H1 (cell line): ENCODE measurements at regions not wholly inside any gene's neighbourhood (a gene's known extent, or its start where the extent isn't known, plus 50 kb on each side); places are given as distances from the start of the nearest gene placed in this dataset.

Experiments
- CTCF ChIA-PET: fragments of 300-600 bp; sonication (Branson Sonifier 250); formaldehyde crosslinking; loops from one replicate; lab custom pipeline; 2021; ENCODE audit not compliant: partially characterized antibody; lab: Charles Lee
- POLR2A ChIA-PET: fragments of 300-600 bp; sonication (Branson Sonifier 250); formaldehyde crosslinking; loops from one replicate; lab custom pipeline; 2021; ENCODE audit warnings: inconsistent platforms; ENCODE audit not compliant: partially characterized antibody; lab: Charles Lee
- DNase-seq, 2 experiments: peaks; one replicate each; pipeline versions ENCODE4 v3.0.0 to v3.0.0-alpha.2; 2010 to 2022; ENCODE audit warnings: low spot score in 2 of 2, low read depth in 1 of 2, mixed read lengths in 1 of 2
- FAIRE-seq: peaks from 2 replicates; lab custom pipeline; 2011; peaks lifted over from hg19 to GRCh38; lab: Jason Lieb, UNC
- H2AFZ ChIP-seq: 2 replicates; pipeline ENCODE4 v1.8.1; 2012; ENCODE audit warnings: low read length, inconsistent platforms
- H2AK5ac ChIP-seq: 2 replicates; pipeline ENCODE4 v1.6.1; 2013; ENCODE audit warnings: low read depth, low read length
- H2BK120ac ChIP-seq: replicated peaks from 2 replicates; pipeline ENCODE3; 2013; ENCODE audit warnings: low read depth, low read length, inconsistent platforms
- H2BK12ac ChIP-seq: 2 replicates; pipeline ENCODE4 v1.6.1; 2013; ENCODE audit warnings: low read depth, low read length
- H2BK15ac ChIP-seq: 2 replicates; pipeline ENCODE4 v1.6.1; 2013; ENCODE audit warnings: low read length
- H2BK20ac ChIP-seq: 2 replicates; pipeline ENCODE4 v1.6.1; 2013; ENCODE audit warnings: low read length
- H2BK5ac ChIP-seq: 2 replicates; pipeline ENCODE4 v1.6.1; 2013; ENCODE audit warnings: low read depth, low read length
- H3K14ac ChIP-seq: 2 replicates; pipeline ENCODE4 v1.6.1; 2013; ENCODE audit warnings: inconsistent platforms; ENCODE audit not compliant: insufficient read length
- H3K18ac ChIP-seq: 2 replicates; pipeline ENCODE4 v1.6.1; 2013; ENCODE audit warnings: low read length; ENCODE audit errors: extremely low read depth
- H3K23ac ChIP-seq: 2 replicates; pipeline ENCODE4 v1.6.1; 2013; ENCODE audit warnings: inconsistent platforms; ENCODE audit not compliant: insufficient read length
- H3K23me2 ChIP-seq: 2 replicates; pipeline ENCODE4 v1.6.1; 2013; ENCODE audit warnings: low read depth, low read length
- H3K27ac ChIP-seq: 2 replicates; pipeline ENCODE4 v1.6.1; 2011; ENCODE audit warnings: low read depth, low read length, inconsistent platforms
- H3K27me3 ChIP-seq, 4 experiments: replicated peaks in 1 of 4; 1 replicate in 1 of 4; 2 replicates in 3 of 4; pipeline versions ENCODE4 v1.6.1 to v1.8.1; 2011 to 2013; ENCODE audit warnings: low read length in 3 of 4, mild to moderate bottlenecking in 3 of 4, inconsistent platforms in 2 of 4, mixed read lengths in 2 of 4, moderate library complexity in 1 of 4; ENCODE audit not compliant: control insufficient read depth in 3 of 4, insufficient read depth in 3 of 4; ENCODE audit errors: extremely low read depth in 1 of 4
- H3K36me3 ChIP-seq, 4 experiments: 2 replicates each; pipeline versions ENCODE4 v1.6.1 to v1.8.1; 2011 to 2013; ENCODE audit warnings: mild to moderate bottlenecking in 4 of 4, low read length in 3 of 4, moderate library complexity in 2 of 4, control low read depth in 1 of 4, inconsistent platforms in 1 of 4; ENCODE audit not compliant: insufficient read depth in 4 of 4, control insufficient read depth in 2 of 4
- H3K4ac ChIP-seq: replicated peaks from 2 replicates; pipeline ENCODE3; 2013; ENCODE audit warnings: low read length, low read depth, mixed read lengths, inconsistent platforms; ENCODE audit not compliant: insufficient read length
- H3K4me1 ChIP-seq, 4 experiments: replicated peaks in 1 of 4; 1 replicate in 1 of 4; 2 replicates in 3 of 4; pipeline versions ENCODE4 v1.6.1 to v1.8.1; 2011 to 2013; ENCODE audit warnings: low read length in 3 of 4, inconsistent platforms in 2 of 4, mixed read lengths in 1 of 4; ENCODE audit not compliant: insufficient read depth in 4 of 4, control insufficient read depth in 3 of 4
- H3K4me2 ChIP-seq, 2 experiments: 2 replicates each; pipeline versions ENCODE4 v1.6.1 to v1.8.1; 2011 to 2013; ENCODE audit warnings: low read depth in 2 of 2, low read length in 2 of 2, control low read depth in 1 of 2, inconsistent platforms in 1 of 2, mild to moderate bottlenecking in 1 of 2; ENCODE audit not compliant: insufficient read depth in 1 of 2
- H3K4me3 ChIP-seq, 4 experiments: fragments of 200-600, 300-600 bp in 1 of 4; sonication (generic), shearing (Covaris generic), sonication (Bioruptor Twin) in 1 of 4; 2 replicates each; pipeline versions ENCODE4 v1.5.1 to v1.8.1; 2011 to 2016; ENCODE audit warnings: low read length in 4 of 4, low read depth in 3 of 4, control low read depth in 2 of 4, inconsistent platforms in 2 of 4, mild to moderate bottlenecking in 2 of 4, mixed read lengths in 1 of 4, moderate library complexity in 1 of 4; ENCODE audit not compliant: insufficient read depth in 2 of 4; ENCODE audit errors: extremely low read depth in 1 of 4
- H3K56ac ChIP-seq: replicated peaks from 2 replicates; pipeline ENCODE3; 2013; ENCODE audit warnings: low read depth, mild to moderate bottlenecking, mixed read lengths, low read length, inconsistent platforms; ENCODE audit not compliant: insufficient read length
- H3K79me1 ChIP-seq: 2 replicates; pipeline ENCODE4 v1.6.1; 2013; ENCODE audit warnings: low read depth, low read length, control low read depth
- H3K79me2 ChIP-seq, 2 experiments: 2 replicates each; pipeline versions ENCODE4 v1.6.1 to v1.8.1; 2012 to 2013; ENCODE audit warnings: low read length in 2 of 2, mild to moderate bottlenecking in 2 of 2, inconsistent platforms in 1 of 2; ENCODE audit not compliant: insufficient read depth in 2 of 2, control insufficient read depth in 1 of 2
- H3K9ac ChIP-seq, 4 experiments: replicated peaks in 1 of 4; 1 replicate in 1 of 4; 2 replicates in 3 of 4; pipeline versions ENCODE4 v1.6.1 to v1.8.1; 2011 to 2013; ENCODE audit warnings: low read depth in 3 of 4, low read length in 3 of 4, control low read depth in 2 of 4, mild to moderate bottlenecking in 2 of 4, moderate library complexity in 2 of 4, inconsistent platforms in 1 of 4; ENCODE audit errors: extremely low read depth in 1 of 4
- H3K9me3 ChIP-seq, 2 experiments: 2 replicates each; pipeline versions ENCODE4 v1.6.1 to v1.8.1; 2012 to 2013; ENCODE audit warnings: mild to moderate bottlenecking in 2 of 2, moderate library complexity in 2 of 2, control low read depth in 1 of 2, inconsistent platforms in 1 of 2, low read depth in 1 of 2, low read length in 1 of 2, mixed read lengths in 1 of 2; ENCODE audit not compliant: insufficient read depth in 2 of 2
- H4K20me1 ChIP-seq, 2 experiments: replicated peaks in 1 of 2; 2 replicates each; pipeline versions ENCODE3 to v1.8.1; 2011 to 2013; ENCODE audit warnings: inconsistent platforms in 2 of 2, low read length in 2 of 2, mild to moderate bottlenecking in 1 of 2; ENCODE audit not compliant: insufficient read depth in 2 of 2, control insufficient read depth in 1 of 2
- H4K5ac ChIP-seq: 2 replicates; pipeline ENCODE4 v1.6.1; 2013; ENCODE audit warnings: low read length, low read depth, mixed read lengths, inconsistent platforms; ENCODE audit not compliant: insufficient read length
- H4K8ac ChIP-seq: 2 replicates; pipeline ENCODE4 v1.8.0; 2013; ENCODE audit warnings: mild to moderate bottlenecking, moderate library complexity, low read length, inconsistent platforms; ENCODE audit not compliant: insufficient read depth; ENCODE audit errors: extremely low read depth
- H4K91ac ChIP-seq: replicated peaks from 2 replicates; pipeline ENCODE3; 2013; ENCODE audit warnings: low read length, mixed read lengths, inconsistent platforms; ENCODE audit not compliant: insufficient read length
- ASH2L ChIP-seq: fragments of 200-600, 300-600 bp; sonication (generic); IDR thresholded peaks from one replicate; pipeline ENCODE4 v1.7.1; 2017; ENCODE audit warnings: low read length
- CREB1 ChIP-seq: IDR thresholded peaks from 2 replicates; pipeline ENCODE4 v1.6.1; 2012; ENCODE audit warnings: inconsistent platforms
- CTCF ChIP-seq, 3 experiments: IDR thresholded peaks; 1 replicate in 2 of 3; 2 replicates in 1 of 3; pipeline versions ENCODE4 v1.5.1 to v1.6.1; 2011; ENCODE audit warnings: low read length in 3 of 3, mild to moderate bottlenecking in 3 of 3, inconsistent platforms in 2 of 3, low read depth in 1 of 3, moderate library complexity in 1 of 3; ENCODE audit not compliant: insufficient read depth in 1 of 3; ENCODE audit errors: control extremely low read depth in 1 of 3
- FOSL1 ChIP-seq: IDR thresholded peaks from 2 replicates; pipeline ENCODE4 v1.6.1; 2011; ENCODE audit warnings: mild to moderate bottlenecking, low read depth, low read length, moderate library complexity; ENCODE audit not compliant: insufficient read depth
- GTF2F1 ChIP-seq: IDR thresholded peaks from 2 replicates; pipeline ENCODE4 v1.6.1; 2012; ENCODE audit warnings: low read depth, low read length, improper control_type of control experiment, borderline replicate concordance
- HDAC2 ChIP-seq, 2 experiments: fragments of 300-600 bp in 1 of 2; sonication (generic) in 1 of 2; IDR thresholded peaks; 2 replicates each; pipeline ENCODE4 v1.6.1; 2011 to 2012; ENCODE audit warnings: low read depth in 2 of 2, low read length in 2 of 2, mild to moderate bottlenecking in 2 of 2, moderate library complexity in 2 of 2, borderline replicate concordance in 1 of 2, inconsistent platforms in 1 of 2
- HDAC6 ChIP-seq: IDR thresholded peaks from one replicate; pipeline ENCODE4 v1.7.1; 2012; ENCODE audit warnings: low read depth, mild to moderate bottlenecking, inconsistent platforms, low read length, moderate library complexity
- MAFK ChIP-seq: IDR thresholded peaks from 2 replicates; pipeline ENCODE4 v1.6.1; 2012; ENCODE audit warnings: low read depth, mild to moderate bottlenecking, improper control_type of control experiment, low read length
- PHF8 ChIP-seq: fragments of 200-600 bp; sonication (generic); conservative IDR thresholded peaks from 2 replicates; pipeline ENCODE4 v1.7.1; 2012; ENCODE audit warnings: low read depth, mild to moderate bottlenecking, inconsistent platforms, low read length, moderate library complexity
- RBBP5 ChIP-seq: IDR thresholded peaks from 2 replicates; pipeline ENCODE4 v1.7.1; 2012; ENCODE audit warnings: low read depth, mild to moderate bottlenecking, inconsistent platforms, low read length, moderate library complexity, borderline replicate concordance
- SIX5 ChIP-seq: IDR thresholded peaks from 2 replicates; pipeline ENCODE4 v1.6.1; 2011; ENCODE audit warnings: mild to moderate bottlenecking, low read depth, low read length
- SUZ12 ChIP-seq: fragments of 200-600 bp; sonication (generic); IDR thresholded peaks from 2 replicates; pipeline ENCODE4 v1.6.1; 2012; ENCODE audit warnings: mild to moderate bottlenecking, inconsistent platforms, low read length, moderate library complexity, mixed read lengths
- ZNF274 ChIP-seq: IDR thresholded peaks from 2 replicates; pipeline ENCODE4 v1.7.0; 2012; ENCODE audit warnings: low read length, borderline replicate concordance; ENCODE audit errors: extremely low read depth
- WGBS, 2 experiments: shearing (Covaris generic) in 1 of 2; methylation state at CpG; one replicate each; pipeline versions ENCODE4 v1.1.6 to v1.1.7; 2013 to 2015; ENCODE audit warnings: low lambda C conversion rate in 2 of 2, mixed read lengths in 2 of 2, inconsistent platforms in 1 of 2, low coverage in 1 of 2, missing lambda C conversion rate in 1 of 2; ENCODE audit not compliant: insufficient replicate concordance in 2 of 2, insufficient coverage in 1 of 2, insufficient read length in 1 of 2; ENCODE audit errors: extremely low coverage in 1 of 2, missing lambda C conversion rate in 1 of 2; 5-methylcytosine and 5-hydroxymethylcytosine counted together

GRCh38 chr13:73794755-73795154 is 339.4 kb downstream of the KLF12 start:
- no peak overlapping the region for H2BK12ac ChIP-seq
- no peak overlapping the region for H2BK20ac ChIP-seq
- no peak overlapping the region for H2BK5ac ChIP-seq
- H4K5ac ChIP-seq: no peak overlapping the region
- H3K4me3 ChIP-seq: no peak overlapping the region
- no peaks in the 10 kb centered on the region for H3K4me1 ChIP-seq
- no peak overlapping the region for H3K14ac ChIP-seq
- no peak for DNase-seq
- no peaks in the 10 kb centered on the region for H4K20me1 ChIP-seq
- H3K79me2 ChIP-seq: no peaks in the 10 kb centered on the region
- 0 out of 2 replicates have a peak, but pooled peaks cover 3% of the 10 kb centered on the region for H3K23me2 ChIP-seq
- H3K4ac ChIP-seq: no peak overlapping the region
- H2BK120ac ChIP-seq: no peak overlapping the region
- H4K8ac ChIP-seq: no peak overlapping the region
- no peak overlapping the region for H2AFZ ChIP-seq
- no peak overlapping the region for H4K91ac ChIP-seq
- CTCF ChIA-PET: no interaction called here
- WGBS, 2 experiments: 94% methylated on average over 3 of the region's 3 CpGs; no CpG with 5 or more reads in 1 of the 2 experiments
- H3K27me3 ChIP-seq: no peaks in the 10 kb centered on the region
- no peak overlapping the region for H3K56ac ChIP-seq
- no peak overlapping the region for H2AK5ac ChIP-seq
- H3K9me3 ChIP-seq: no peaks in the 10 kb centered on the region
- H3K9ac ChIP-seq: no peak overlapping the region
- no peak overlapping the region for H3K4me2 ChIP-seq
- no peak overlapping the region for H2BK15ac ChIP-seq
- POLR2A ChIA-PET: no interaction called here
- no peaks in the 10 kb centered on the region for H3K79me1 ChIP-seq
- no peak overlapping the region for H3K18ac ChIP-seq
- H3K23ac ChIP-seq: no peak overlapping the region
- no peaks in the 10 kb centered on the region for H3K36me3 ChIP-seq
- FAIRE-seq: no peak
- no peak overlapping the region for H3K27ac ChIP-seq
- TF ChIP-seq GTF2F1 (no peak), CREB1 (no peak), RBBP5 (no peak), ASH2L (no peak), MAFK (no peak), FOSL1 (no peak), CTCF (IDR thresholded peaks at IDR 0.05; ENCODE audit: control extremely low read depth in 1 of 3, insufficient read depth in 1 of 3, low read depth in 1 of 3, low read length in 3 of 3) (no peak), HDAC2 (IDR thresholded peaks at IDR 0.05; ENCODE audit: borderline replicate concordance in 1 of 2, low read depth in 2 of 2, low read length in 2 of 2) (no peak), PHF8 (no peak), SIX5 (no peak), HDAC6 (no peak), ZNF274 (no peak), SUZ12 (no peak)
